ENCODE measurements at regions not wholly inside any gene's neighbourhood (a gene's known extent, or its start where the extent isn't known, plus 50 kb on each side); places are given as distances from the start of the nearest gene placed in this dataset.

DNA sequence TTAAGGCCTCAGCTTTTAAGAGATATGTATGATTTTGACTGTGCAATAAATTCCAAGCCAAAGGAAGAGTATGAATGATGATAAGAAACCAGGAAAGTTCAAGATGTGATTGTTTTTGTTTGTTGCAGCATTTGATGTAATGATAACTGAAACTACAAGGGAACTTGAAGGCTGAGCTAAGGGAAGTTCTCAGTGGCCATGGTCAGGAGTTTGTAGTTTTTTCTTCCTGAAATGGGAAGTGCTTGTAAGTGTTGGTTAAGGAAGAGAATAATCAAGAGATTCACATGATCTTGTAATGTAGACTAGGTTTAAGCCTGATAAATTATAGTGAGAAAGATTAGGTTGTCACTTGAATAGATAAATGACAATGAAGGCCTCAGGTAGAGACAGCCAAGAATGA lies 53.4 kb downstream of the PTCHD4 start:
- DNase-seq (ENCODE audit: low read depth in 2 of 2) = no peak

DNA sequence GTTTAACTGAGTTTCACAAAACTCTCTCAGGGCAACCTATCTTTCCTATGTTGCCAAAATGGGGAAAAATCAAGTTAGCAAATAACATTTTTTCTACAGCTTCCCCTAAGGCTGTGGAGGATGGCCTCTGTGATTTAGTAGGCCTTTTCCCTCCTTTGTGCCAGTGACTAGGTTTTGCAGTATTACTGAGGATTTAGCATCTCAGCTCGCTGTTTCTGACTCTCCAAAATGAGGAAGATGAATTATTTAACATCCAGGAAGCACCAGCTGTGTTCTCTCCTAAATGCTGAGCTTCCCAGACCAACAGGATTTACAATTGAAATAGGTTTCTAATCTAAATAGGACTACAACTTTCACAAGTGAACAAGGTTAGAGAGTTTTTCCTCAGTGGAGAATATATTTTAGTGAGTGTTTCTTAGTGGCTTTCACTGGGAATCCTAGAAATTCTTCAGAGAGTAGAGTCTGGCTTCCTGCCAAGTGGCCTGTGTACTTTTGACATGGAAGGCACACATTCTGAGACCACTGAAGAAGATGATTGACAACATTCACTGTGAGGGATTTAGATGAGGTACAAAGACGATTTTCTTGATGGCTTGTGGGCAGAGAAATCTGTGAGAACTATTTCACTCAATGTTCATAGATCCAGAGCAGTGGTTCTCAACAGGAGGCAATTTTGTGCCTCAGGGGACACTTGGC lies 62.4 kb downstream of the PTCHD4 start:
- no peak for DNase-seq (ENCODE audit: low read depth in 2 of 2)

DNA sequence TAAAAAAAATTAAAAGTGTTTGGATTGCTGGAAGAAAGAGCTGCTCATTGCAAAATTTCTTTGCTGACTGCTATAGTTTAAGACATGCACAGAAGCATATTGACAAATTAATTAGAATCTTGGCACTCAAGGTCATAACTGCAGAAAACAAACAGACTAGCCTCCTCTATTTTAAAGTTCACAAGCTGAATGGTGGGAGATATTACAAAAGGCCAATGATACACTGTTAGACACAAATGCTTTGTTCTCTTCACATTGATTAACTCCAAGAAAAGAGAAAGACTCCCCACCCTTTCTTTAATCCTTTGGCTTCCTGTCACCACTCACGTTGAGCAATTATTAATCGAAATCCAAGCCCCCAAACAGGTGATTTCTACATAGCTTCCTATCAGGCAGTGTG lies 69.1 kb downstream of the PTCHD4 start:
- no peak for DNase-seq (ENCODE audit: low read depth in 2 of 2)

DNA sequence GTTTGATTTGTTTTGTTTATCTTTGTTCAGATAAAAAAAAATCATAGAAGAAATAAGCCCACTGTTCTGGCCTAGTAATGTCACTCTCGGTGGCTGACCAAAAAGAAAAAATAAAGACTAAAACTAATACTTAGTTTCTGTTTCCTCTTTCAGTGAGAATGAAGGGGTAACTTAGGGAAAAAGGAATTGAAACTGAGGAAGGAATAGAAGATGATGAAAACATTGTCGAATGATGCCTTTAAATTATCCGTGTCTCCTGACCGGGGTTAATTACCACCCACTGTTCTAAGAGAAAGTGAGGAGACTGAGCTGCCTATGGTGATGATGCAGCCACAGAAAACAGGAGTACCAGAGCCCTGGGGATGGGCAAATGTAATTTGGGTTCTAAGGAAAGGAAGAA lies 73.1 kb downstream of the PTCHD4 start:
- no peak for DNase-seq (ENCODE audit: low read depth in 2 of 2)

DNA sequence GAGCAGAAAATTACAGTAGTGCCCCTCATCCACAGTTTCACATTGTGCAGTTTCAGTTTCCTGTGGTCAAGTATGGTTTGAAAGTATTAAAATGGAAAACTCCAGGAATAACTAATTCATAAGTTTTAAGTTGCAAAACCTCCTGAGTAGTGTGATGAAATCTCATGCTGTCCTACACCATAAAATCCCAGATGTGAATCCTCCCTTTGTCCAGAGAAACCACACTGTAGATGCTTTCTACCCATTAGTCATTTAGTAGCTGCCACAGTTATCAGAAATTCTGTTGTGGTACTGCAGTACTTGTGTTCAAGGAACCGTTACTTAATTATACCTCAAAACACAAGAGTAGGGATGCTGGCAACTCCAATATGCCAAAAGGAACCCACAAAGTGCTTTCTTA lies 74.7 kb downstream of the PTCHD4 start:
- no peak for DNase-seq (ENCODE audit: low read depth in 2 of 2)

DNA sequence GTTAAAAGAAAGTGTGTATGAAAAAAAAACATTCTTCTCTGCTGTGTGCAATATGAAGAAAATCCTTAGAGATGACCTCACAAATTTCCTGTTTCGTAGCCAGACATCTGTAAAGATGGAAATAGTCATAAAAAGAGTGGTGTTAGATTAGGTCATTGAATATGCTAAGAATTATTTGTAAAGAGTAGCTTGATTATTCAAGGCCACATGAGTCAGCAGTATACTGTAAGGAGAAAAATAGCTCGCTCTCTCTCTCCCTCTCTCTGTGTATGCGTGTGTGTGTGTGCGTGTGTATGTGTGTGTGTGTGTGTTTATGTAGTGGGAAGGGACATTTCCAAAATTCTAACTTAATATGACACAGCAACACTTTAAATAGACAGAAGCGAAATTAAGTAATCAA lies 78.8 kb downstream of the PTCHD4 start:
- DNase-seq (ENCODE audit: low read depth in 2 of 2) = peak in 1 of 2 donors; percentile 62

DNA sequence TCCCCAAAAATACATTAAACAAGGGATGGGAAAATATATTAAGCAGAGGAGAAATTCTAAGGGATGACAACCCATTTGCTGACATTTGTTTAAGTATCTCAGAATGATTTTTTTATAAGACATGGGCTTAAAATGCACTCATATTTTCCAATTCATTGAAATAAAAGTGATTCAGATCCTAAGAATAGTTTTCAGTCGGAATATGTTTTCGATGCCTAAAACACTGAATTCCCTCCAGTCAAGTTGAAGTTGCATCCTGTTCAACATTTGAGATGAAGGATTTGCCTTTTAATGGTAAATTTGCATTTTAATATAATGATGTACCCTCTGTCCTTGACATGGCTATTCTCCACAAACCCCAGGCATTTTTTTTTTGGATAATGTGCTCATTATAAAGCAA lies 79.3 kb downstream of the PTCHD4 start:
- DNase-seq (ENCODE audit: low read depth in 2 of 2) = no peak

DNA sequence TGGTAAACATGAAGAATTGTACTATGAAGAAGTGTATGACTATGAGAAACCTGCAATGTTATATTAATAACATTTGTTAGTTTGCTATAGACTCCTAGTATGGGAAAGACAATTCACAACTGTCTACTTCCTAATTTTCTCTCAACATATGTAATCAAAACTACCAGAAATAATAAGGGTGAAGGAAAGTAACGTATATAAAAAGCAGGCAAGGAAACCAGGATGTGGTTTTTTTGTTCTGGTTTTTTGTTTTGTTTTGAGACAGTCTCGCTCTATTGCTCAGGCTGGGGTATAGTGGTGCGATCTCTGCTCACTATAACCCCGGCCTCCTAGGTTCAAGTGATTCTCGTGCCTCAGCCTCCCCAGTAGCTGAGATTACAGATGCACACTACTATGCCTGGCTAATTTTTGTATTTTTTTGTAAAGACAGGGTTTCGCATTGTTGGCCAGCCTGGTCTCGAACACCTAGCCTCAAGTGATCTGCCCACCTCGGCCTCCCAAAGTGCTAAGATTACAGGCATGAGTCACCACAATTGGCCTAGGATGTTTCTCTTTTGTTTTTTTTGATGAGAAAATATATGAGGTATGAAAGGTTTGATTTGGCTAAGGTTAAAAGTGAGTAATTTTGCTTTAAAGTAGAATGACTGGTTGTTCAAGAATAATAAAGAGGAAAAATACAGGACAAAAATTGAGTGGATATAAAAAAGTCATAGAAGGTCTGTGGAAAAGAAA lies 83.1 kb downstream of the PTCHD4 start:
- no peak for DNase-seq (ENCODE audit: low read depth in 2 of 2)

DNA sequence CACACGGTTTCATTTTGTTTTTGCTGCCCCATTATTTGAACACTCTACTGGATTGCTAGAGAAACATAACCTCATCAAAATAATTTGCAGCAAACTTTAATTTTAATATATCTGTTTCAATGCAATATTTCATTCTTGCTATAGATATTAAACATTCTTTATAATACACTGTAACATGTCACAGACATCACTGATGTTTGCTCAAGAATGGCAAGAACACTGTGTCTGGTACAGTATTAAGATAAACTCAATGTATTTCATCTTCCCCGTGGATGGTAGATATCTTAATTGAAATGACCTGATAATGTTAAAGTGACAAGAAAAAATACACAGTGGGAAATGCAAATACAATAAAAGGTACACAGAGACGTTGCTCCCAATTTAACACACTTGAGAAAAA lies 86.0 kb downstream of the PTCHD4 start:
- DNase-seq (ENCODE audit: low read depth in 2 of 2) = no peak

DNA sequence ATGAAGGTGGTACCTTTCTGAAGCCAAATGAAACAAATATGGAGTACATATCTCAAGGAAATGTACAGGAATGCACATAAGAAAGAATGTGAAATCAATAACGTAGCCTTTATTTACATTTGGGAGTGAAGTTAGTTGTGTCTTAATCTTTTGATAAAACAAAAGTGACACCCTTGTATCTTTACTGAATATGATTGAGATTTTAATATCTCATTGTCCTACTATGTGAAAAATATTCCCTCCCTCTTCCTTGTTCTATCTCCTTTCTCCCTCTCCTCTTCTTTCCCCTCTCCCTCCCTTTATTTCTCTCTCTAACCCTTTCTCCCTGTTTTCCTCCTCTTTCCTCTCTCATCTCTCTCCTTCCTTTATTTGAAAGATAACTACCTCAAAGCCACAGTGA lies 89.1 kb downstream of the PTCHD4 start:
- DNase-seq (ENCODE audit: low read depth in 2 of 2) = no peak

DNA sequence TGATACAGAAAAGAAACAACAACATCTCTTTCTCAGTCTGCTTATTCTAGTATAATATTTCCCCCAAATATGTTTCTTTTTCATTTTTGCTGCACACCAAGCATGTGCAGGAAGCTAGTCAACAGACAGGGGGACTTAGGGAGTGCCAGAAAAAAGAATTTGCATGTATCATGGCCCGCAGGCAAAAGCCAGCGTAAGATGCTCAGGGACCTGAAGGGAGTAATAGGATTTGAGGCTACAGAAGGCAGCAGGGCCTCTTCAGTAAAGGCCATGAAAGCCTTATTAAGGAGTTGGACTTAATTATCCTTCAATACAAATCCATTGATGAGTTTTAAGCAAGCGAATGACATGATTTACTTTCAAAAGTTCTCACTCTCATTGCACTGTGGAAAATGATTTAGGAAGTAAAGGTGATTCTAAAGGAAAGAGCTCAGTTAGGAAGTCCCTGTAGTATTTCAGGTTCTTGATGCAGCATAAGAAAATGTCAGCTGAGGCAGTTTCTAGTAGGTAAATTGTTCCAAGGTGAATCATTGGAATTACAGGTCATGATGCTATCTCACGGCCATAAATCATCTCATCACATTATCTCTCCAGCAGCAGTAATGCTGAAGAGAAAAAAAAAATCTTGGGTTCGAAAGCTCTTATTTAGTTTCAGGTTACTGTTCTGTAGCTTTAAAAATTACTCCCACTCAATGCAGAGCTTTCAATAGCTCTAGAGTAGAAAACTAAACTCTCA lies 94.8 kb downstream of the PTCHD4 start:
- DNase-seq (ENCODE audit: low read depth in 2 of 2) = no peak

DNA sequence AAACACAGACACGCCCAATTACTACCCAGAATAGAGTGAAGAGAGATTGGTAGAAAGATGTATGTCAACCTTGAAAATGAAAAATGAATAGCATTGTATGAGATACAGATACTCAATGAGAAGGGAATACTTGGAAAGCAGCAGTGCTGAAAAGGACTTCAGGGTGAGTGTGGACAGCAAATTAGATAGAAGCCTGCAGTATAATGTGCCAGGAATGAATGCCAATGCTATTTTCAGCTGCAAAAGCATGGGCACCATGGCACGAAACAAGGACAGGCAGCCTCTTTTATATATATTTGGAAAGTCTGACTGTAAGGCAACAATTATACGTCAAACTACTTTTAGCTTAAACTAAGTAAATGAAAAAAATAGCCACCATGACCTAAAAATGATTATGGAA lies 118.2 kb downstream of the PTCHD4 start:
- no peak for DNase-seq (ENCODE audit: low read depth in 2 of 2)

DNA sequence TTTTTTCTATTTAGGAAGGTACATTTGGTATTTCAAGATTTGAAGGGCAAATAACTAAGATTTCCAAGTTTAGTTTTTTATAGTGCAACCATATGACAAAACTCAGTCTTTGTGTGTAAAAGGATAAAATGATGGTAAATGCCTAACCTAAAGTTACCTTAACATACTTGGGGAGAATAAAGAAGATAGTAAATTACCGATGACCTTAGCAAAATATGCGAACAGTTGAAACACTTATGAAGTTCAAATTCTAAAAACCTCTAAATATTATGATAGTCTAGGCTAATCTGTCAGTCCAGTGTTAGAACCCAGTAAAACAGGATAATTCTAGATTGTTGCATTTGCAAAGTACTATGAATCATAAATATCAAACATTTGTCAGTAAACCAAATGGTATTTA lies 127.5 kb downstream of the PTCHD4 start:
- no peak for DNase-seq (ENCODE audit: low read depth in 2 of 2)

DNA sequence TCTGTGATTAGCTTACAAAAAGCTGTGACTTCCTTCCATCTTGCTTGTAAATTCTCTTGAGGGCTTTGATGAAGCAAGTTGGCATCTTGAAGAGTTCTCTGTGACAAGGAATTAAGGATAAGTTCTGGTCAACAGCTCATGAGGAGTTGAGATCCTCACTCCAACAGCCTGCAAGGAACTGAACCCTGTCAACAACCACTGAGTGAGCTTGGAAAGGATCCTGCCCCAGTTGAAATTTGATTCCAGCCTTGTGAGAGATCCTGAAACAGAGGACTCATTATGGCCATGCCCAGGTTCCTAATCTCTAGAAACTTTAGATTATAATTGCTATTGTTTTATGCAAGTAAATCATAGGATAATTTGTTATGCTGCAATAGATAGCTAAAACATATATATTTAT lies 133.7 kb downstream of the PTCHD4 start:
- DNase-seq (ENCODE audit: low read depth in 2 of 2) = no peak

DNA sequence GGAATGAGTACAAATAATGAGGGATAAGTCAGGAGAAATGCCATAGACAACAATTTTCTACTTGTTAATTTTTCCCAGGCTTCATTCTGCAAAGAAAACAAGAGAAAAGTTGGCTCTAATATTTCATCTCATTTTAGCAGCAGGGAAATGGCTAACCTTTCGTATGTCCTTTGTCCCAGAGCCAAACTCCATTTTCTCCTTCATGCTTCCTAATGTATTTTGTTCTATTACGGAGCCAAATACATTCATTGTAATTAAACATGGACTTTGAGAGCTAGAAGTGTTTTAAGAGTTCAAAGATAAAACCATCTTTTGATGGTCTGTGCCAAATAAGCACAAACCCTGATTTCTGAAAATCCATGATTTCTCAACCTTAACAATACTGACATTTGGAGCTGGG lies 136.9 kb downstream of the PTCHD4 start:
- no peak for DNase-seq (ENCODE audit: low read depth in 2 of 2)

DNA sequence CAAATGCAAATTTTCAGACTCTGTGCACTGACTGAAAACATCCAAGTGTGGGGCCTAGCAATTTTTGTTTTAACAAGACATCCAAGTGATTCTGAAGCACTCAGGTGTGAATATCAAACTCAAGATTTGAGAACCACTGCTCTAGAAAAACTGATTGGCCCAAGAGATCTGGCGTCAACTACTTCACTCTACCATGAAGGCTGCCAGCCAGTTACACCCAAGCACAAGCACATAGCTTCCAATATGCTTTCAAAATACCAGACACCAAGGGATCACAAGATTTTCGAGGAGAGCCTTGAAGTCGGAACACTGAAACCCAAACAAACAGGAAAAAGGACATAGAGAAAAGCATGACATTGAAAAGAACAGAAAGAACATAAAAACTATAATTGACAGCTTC lies 140.2 kb downstream of the PTCHD4 start:
- no peak for DNase-seq (ENCODE audit: low read depth in 2 of 2)

DNA sequence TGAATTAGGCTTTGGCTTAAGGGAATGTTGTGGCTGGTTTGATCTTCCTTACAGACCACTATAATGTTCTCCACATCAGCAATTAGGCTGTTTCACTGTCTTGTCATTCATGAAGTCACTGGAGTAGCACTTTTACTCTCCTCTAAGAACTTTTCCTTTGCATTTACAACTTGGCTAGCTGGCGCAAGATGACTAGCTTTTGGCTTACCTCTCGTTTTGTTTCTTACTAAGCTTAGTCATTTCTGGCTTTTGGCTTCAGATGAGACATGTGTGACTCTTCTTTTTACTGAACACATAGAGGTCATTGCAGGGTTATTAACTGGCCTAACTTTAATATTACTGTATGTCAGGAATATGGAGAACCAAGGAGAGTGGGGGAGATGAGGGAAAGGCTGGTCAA lies 143.2 kb downstream of the PTCHD4 start:
- DNase-seq (ENCODE audit: low read depth in 2 of 2) = no peak

DNA sequence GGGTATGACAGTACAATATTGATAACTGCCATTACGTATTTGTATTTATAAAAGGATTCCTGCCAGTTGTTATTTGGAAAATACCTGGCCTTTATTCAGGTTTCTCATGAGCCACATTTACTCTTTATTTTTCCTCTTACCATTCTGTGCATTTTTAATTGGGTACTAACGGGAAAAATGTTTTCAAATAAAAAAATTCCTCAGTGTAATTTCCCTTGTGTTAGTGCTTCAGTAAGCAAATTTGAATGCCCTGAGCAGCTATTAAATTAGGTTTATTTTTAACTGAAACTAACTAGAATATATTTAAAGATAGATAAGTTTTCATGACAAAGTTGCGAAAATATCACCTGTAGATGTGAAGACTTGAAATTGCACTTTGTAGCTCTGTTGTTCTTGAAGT lies 146.0 kb downstream of the PTCHD4 start:
- no peak for DNase-seq (ENCODE audit: low read depth in 2 of 2)

DNA sequence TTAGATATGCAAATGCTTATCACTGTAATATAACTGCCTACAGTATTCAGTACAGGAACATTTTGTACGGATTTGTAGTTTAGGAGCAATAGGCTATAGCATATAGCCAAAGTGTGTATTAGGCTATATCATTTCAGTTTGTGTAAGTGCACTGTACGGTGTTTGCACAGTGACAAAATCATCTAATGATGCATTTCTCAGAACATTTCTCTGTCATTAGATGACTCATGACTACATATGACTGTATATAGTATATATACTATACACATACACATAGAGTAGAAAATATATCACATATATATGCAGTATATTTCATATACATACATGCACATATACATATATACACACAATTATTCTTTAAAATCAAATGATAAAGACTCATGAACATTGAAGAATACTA lies 158.4 kb downstream of the PTCHD4 start:
- no peak for DNase-seq (ENCODE audit: low read depth in 2 of 2)

DNA sequence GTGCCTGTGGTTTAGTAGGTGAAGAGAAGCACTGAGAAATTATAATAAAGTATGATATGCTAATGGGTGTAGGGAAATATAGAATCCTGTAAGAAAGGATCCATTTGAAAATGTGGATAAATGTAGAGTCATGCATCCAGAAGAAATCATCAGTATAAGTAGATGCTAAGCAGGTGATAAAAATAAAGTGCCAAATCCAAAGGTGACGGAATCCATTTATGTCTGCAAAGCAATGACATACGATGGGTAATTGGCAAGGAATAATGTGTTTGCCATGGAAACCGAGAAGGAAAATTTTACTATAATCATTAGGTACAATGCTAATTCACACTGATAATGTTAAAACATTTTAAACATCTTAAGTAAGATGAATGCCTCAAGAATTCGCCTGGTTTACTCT lies 163.0 kb downstream of the OPN5 start:
- DNase-seq (ENCODE audit: low read depth in 2 of 2) = no peak

DNA sequence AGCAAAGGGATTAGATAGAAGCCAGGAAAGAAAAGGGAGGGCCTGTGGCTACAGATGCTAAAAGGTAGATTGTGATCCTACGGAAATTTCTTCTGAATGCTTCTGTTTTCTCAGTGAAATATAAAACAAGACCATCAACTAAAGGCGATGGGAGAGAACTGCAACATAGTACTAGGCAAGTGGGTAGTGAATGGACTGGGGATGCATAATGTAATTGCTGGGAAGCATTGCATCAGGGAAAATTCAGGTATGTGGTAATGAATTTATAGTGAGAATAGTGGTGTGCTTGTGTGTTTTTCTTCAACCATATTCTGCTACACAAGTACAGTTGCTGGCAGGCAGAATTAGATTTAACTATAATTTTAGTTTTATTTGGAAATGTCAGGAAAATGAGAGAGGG lies 156.6 kb downstream of the OPN5 start:
- no peak for DNase-seq (ENCODE audit: low read depth in 2 of 2)

DNA sequence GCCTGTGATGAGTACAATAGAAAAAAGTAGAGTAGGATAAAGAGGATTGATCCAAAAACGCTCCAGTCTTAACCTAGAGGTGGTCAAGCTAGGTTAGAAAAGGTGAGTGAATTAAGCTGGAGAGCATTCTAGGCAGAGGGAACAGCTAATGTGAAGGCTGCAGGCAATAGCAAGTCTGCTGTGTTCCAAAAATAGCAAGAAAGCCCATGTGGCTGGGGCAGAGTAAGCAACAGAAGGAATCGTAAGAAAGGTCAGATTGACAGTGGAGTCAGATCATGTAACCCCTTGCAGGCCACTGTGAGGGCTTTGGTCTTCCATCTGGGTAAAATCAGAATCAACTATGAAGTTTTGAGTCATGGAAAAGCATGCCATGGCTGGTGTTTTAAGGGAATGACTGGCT lies 155.0 kb downstream of the OPN5 start:
- DNase-seq (ENCODE audit: low read depth in 2 of 2) = no peak

DNA sequence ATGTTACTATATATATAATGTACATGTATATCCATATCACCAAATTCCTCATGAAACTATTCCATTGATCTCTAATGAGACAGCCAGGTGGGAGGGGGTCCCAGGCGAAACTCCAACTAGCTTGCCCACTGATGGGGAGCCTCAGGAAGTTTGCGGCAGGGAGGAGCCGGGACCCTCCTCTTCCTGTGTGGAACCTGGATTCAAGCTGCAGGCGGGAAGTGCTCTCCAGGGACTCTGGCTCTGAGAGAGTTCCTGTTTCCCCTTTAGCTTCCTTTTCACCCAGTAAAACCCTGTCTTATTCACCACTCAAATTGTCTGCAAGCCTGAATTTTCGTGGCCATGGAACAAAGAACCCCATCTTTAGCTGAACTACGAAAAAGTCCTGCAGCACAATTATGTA lies 152.2 kb downstream of the OPN5 start:
- peak in 1 of 2 donors; percentile 17 for DNase-seq (ENCODE audit: low read depth in 2 of 2)

All from dermis microvascular lymphatic vessel endothelial cell (primary cell).